ENCODE measurements at regions not wholly inside any gene's neighbourhood (a gene's known extent, or its start where the extent isn't known, plus 50 kb on each side); places are given as distances from the start of the nearest gene placed in this dataset.

GRCh38 chr6:140020207-140020791 lies 645.9 kb upstream of the CITED2 start:
- H3K27me3 ChIP-seq (ENCODE audit: insufficient read depth, low read length), result no peaks in the 10 kb centered on the region
- Mint-ChIP-seq H3K27ac (ENCODE audit: unreplicated experiment) (no peak overlapping the region), H3K4me1 (ENCODE audit: low read depth, unreplicated experiment) (no peaks in the 10 kb centered on the region), H3K4me3 (ENCODE audit: unreplicated experiment) (no peak overlapping the region), H3K9me3 (ENCODE audit: unreplicated experiment) (peaks cover 11% of the 10 kb centered on the region), H3K36me3 (ENCODE audit: low read depth, unreplicated experiment) (no peaks in the 10 kb centered on the region), H3K27me3 (ENCODE audit: low read depth, unreplicated experiment) (no peaks in the 10 kb centered on the region)
- H3K4me2 ChIP-seq (ENCODE audit: low read length), result no peak overlapping the region
- H4K20me1 ChIP-seq (ENCODE audit: insufficient read depth, low read length), result no peaks in the 10 kb centered on the region
- no peak overlapping the region for H3K9ac ChIP-seq (ENCODE audit: low read length)
- H3K27ac ChIP-seq (ENCODE audit: low read depth, low read length), result no peak overlapping the region
- H2AFZ ChIP-seq (ENCODE audit: low read depth, low read length), result no peak overlapping the region
- H3K4me3 ChIP-seq (ENCODE audit: insufficient read depth, low read depth, low read length), result no peak overlapping the region
- no peaks in the 10 kb centered on the region for H3K4me1 ChIP-seq (ENCODE audit: insufficient read depth, low read length)
- TF ChIP-seq CTCF (IDR thresholded peaks at IDR 0.05; ENCODE audit: insufficient read depth, low read depth, low read length), result no peak
- no peak for TF ChIP-seq EZH2 (IDR thresholded peaks at IDR 0.05; ENCODE audit: insufficient read depth, low read length)
- peaks cover 7% of the 10 kb centered on the region for H3K9me3 ChIP-seq (ENCODE audit: insufficient read depth, low read depth, low read length)
- FAIRE-seq (no peak), DNase-seq (ENCODE audit: low read depth) (no peak)
- H3K79me2 ChIP-seq (ENCODE audit: insufficient read depth, low read length), result no peaks in the 10 kb centered on the region
- no peaks in the 10 kb centered on the region for H3K36me3 ChIP-seq (ENCODE audit: insufficient read depth, low read length)

- no peak overlapping the region for H3K9ac ChIP-seq (ENCODE audit: low read length)
- H3K9me3 Mint-ChIP-seq (ENCODE audit: unreplicated experiment), result peaks cover 11% of the 10 kb centered on the region
- no peak for DNase-seq (ENCODE audit: low read depth)
- H3K27ac Mint-ChIP-seq (ENCODE audit: unreplicated experiment), result no peak overlapping the region
- H3K36me3 Mint-ChIP-seq (ENCODE audit: low read depth, unreplicated experiment), result no peaks in the 10 kb centered on the region
- no peak for FAIRE-seq
- H3K27me3 Mint-ChIP-seq (ENCODE audit: low read depth, unreplicated experiment), result no peaks in the 10 kb centered on the region
- H3K27ac ChIP-seq (ENCODE audit: low read depth, low read length), result no peak overlapping the region
- H3K79me2 ChIP-seq (ENCODE audit: insufficient read depth, low read length), result no peaks in the 10 kb centered on the region
- H3K4me3 ChIP-seq (ENCODE audit: insufficient read depth, low read depth, low read length), result no peak overlapping the region
- H3K4me3 Mint-ChIP-seq (ENCODE audit: unreplicated experiment), result no peak overlapping the region
- no peaks in the 10 kb centered on the region for H3K4me1 Mint-ChIP-seq (ENCODE audit: low read depth, unreplicated experiment)
- no peaks in the 10 kb centered on the region for H4K20me1 ChIP-seq (ENCODE audit: insufficient read depth, low read length)
- H3K27me3 ChIP-seq (ENCODE audit: insufficient read depth, low read length), result no peaks in the 10 kb centered on the region
- H3K9me3 ChIP-seq (ENCODE audit: insufficient read depth, low read depth, low read length), result peaks cover 7% of the 10 kb centered on the region
- H2AFZ ChIP-seq (ENCODE audit: low read depth, low read length), result no peak overlapping the region
- no peaks in the 10 kb centered on the region for H3K4me1 ChIP-seq (ENCODE audit: insufficient read depth, low read length)
- H3K36me3 ChIP-seq (ENCODE audit: insufficient read depth, low read length), result no peaks in the 10 kb centered on the region
- no peak for TF ChIP-seq CTCF (IDR thresholded peaks at IDR 0.05; ENCODE audit: insufficient read depth, low read depth, low read length)
- no peak for TF ChIP-seq EZH2 (IDR thresholded peaks at IDR 0.05; ENCODE audit: insufficient read depth, low read length)
- no peak overlapping the region for H3K4me2 ChIP-seq (ENCODE audit: low read length)
Measured at GRCh38 chr6:140018588-140018987, 644.1 kb upstream of the CITED2 start.

- H3K36me3 Mint-ChIP-seq (ENCODE audit: low read depth, unreplicated experiment), result no peaks in the 10 kb centered on the region
- H3K9me3 Mint-ChIP-seq (ENCODE audit: unreplicated experiment), result peaks cover 11% of the 10 kb centered on the region
- FAIRE-seq (no peak), DNase-seq (ENCODE audit: low read depth) (no peak)
- Histone ChIP-seq H3K4me3 (ENCODE audit: insufficient read depth, low read depth, low read length) (no peak overlapping the region), H3K79me2 (ENCODE audit: insufficient read depth, low read length) (no peaks in the 10 kb centered on the region), H2AFZ (ENCODE audit: low read depth, low read length) (no peak overlapping the region), H3K4me2 (ENCODE audit: low read length) (no peak overlapping the region), H3K4me1 (ENCODE audit: insufficient read depth, low read length) (no peaks in the 10 kb centered on the region), H3K9me3 (ENCODE audit: insufficient read depth, low read depth, low read length) (peaks cover 7% of the 10 kb centered on the region), H3K27me3 (ENCODE audit: insufficient read depth, low read length) (no peaks in the 10 kb centered on the region), H3K36me3 (ENCODE audit: insufficient read depth, low read length) (no peaks in the 10 kb centered on the region), H4K20me1 (ENCODE audit: insufficient read depth, low read length) (no peaks in the 10 kb centered on the region), H3K9ac (ENCODE audit: low read length) (no peak overlapping the region), H3K27ac (ENCODE audit: low read depth, low read length) (no peak overlapping the region)
- no peaks in the 10 kb centered on the region for H3K4me1 Mint-ChIP-seq (ENCODE audit: low read depth, unreplicated experiment)
- no peak overlapping the region for H3K27ac Mint-ChIP-seq (ENCODE audit: unreplicated experiment)
- no peak for TF ChIP-seq CTCF (IDR thresholded peaks at IDR 0.05; ENCODE audit: insufficient read depth, low read depth, low read length)
- no peak for TF ChIP-seq EZH2 (IDR thresholded peaks at IDR 0.05; ENCODE audit: insufficient read depth, low read length)
- no peaks in the 10 kb centered on the region for H3K27me3 Mint-ChIP-seq (ENCODE audit: low read depth, unreplicated experiment)
- no peak overlapping the region for H3K4me3 Mint-ChIP-seq (ENCODE audit: unreplicated experiment)
Measured at GRCh38 chr6:140017470-140017869, 643.0 kb upstream of the CITED2 start.
